ENCODE measurements at regions not wholly inside any gene's neighbourhood (a gene's known extent, or its start where the extent isn't known, plus 50 kb on each side); places are given as distances from the start of the nearest gene placed in this dataset.

DNA sequence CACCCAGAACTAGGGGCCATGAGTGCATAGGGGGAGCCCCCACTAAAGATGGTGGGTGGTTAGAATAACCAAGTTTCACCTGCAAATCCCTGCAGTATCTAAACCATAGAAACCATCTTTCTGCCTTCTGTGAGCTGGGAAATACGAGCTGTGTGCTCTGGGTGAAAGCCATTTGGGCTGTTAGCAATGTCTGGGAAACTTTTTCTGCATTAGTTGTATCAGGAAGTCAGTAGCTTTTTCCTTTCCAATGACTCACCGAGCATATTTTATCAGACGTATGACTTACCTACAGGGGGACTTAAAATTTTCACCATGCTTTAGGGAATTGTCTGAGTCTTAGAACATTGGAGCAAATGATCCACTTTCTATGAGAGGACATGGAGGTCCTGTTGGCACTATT, 584.0 kb downstream of the QKI start:
- DNase-seq (ENCODE audit: extremely low spot score), result peak; percentile 55
- Histone ChIP-seq H3K9me3 (no peaks in the 10 kb centered on the region), H3K27ac (replicated peaks in 1 of 4) (no peak overlapping the region), H3K27me3 (no peaks in the 10 kb centered on the region), H3K4me1 (no peaks in the 10 kb centered on the region), H3K36me3 (no peaks in the 10 kb centered on the region), H3K4me3 (no peak overlapping the region)
- TF ChIP-seq POLR2AphosphoS5 (IDR thresholded peaks at IDR 0.05) (no peak), EP300 (IDR thresholded peaks at IDR 0.05) (no peak), POLR2A (IDR thresholded peaks at IDR 0.05; ENCODE audit: low read depth) (no peak)
- TF ChIP-seq, protein P1, sequence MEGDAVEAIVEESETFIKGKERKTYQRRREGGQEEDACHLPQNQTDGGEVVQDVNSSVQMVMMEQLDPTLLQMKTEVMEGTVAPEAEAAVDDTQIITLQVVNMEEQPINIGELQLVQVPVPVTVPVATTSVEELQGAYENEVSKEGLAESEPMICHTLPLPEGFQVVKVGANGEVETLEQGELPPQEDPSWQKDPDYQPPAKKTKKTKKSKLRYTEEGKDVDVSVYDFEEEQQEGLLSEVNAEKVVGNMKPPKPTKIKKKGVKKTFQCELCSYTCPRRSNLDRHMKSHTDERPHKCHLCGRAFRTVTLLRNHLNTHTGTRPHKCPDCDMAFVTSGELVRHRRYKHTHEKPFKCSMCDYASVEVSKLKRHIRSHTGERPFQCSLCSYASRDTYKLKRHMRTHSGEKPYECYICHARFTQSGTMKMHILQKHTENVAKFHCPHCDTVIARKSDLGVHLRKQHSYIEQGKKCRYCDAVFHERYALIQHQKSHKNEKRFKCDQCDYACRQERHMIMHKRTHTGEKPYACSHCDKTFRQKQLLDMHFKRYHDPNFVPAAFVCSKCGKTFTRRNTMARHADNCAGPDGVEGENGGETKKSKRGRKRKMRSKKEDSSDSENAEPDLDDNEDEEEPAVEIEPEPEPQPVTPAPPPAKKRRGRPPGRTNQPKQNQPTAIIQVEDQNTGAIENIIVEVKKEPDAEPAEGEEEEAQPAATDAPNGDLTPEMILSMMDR (IDR thresholded peaks at IDR 0.05), result no peak
- intact Hi-C loops (cut with DNase I), result no loop called here
- 80% methylated on average over 3 of the region's 3 CpGs for WGBS

DNA sequence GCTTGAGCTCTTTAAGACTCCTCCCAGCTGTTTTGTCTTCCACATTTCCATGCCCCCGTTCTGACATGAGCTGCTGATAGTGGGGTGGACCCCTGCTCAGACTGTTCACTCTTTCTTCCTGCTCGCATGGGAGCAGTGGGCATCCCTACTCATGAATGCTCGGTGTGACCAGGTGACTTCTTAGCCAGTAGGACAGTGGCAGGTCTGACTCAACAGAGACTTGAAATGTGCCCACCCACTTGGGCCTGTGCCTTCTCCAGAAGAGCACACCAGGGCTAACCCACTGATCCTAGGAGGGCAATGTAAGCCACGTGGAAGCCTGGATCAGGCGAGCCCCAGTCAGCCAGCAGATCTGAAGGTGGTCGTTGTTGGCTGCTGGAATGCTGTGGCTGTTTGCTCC, 582.0 kb downstream of the QKI start:
- no peaks in the 10 kb centered on the region for H3K4me1 ChIP-seq
- no peaks in the 10 kb centered on the region for H3K9me3 ChIP-seq
- H3K36me3 ChIP-seq, result no peaks in the 10 kb centered on the region
- TF ChIP-seq, protein P1 (IDR thresholded peaks at IDR 0.05), result no peak
- no peak for TF ChIP-seq EP300 (IDR thresholded peaks at IDR 0.05)
- TF ChIP-seq POLR2A (IDR thresholded peaks at IDR 0.05; ENCODE audit: low read depth), result no peak
- TF ChIP-seq POLR2AphosphoS5 (IDR thresholded peaks at IDR 0.05), result no peak
- WGBS, result 95% methylated on average over 5 of the region's 6 CpGs
- intact Hi-C loops (cut with DNase I), result no loop called here
- H3K4me3 ChIP-seq, result no peak overlapping the region
- no peak overlapping the region for H3K27ac ChIP-seq (replicated peaks in 1 of 4)
- DNase-seq (ENCODE audit: extremely low spot score), result peak; percentile 62
- no peaks in the 10 kb centered on the region for H3K27me3 ChIP-seq

DNA sequence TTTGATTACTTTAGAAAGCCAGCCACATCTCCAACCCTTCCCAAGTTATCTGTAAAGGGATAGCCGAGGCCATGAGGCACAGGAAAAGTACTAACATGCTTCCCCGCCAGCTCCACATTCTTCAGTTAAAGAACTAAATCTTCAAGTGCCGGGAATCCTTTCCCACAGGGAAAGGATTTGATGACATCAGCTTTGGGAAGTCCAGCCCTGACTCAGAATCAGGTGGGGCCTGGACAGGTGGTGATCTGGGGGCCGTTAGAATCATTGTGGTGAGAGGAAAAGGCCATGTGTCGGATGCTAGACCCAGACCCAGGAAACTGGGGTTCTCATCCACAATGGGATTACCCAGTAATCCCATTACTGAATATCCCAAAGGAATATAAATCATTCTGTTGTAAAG, 580.0 kb downstream of the QKI start:
- H3K36me3 ChIP-seq, result no peaks in the 10 kb centered on the region
- H3K4me1 ChIP-seq, result no peaks in the 10 kb centered on the region
- peak; percentile 89 for DNase-seq (ENCODE audit: extremely low spot score)
- TF ChIP-seq POLR2AphosphoS5 (IDR thresholded peaks at IDR 0.05) (no peak), EP300 (IDR thresholded peaks at IDR 0.05) (no peak), POLR2A (IDR thresholded peaks at IDR 0.05; ENCODE audit: low read depth) (no peak)
- TF ChIP-seq, protein P1 (IDR thresholded peaks at IDR 0.05), result no peak
- no peaks in the 10 kb centered on the region for H3K27me3 ChIP-seq
- 88% methylated on average over 5 of the region's 5 CpGs for WGBS
- no peak overlapping the region for H3K27ac ChIP-seq (replicated peaks in 1 of 4)
- intact Hi-C loops (cut with DNase I), result no loop called here
- no peak overlapping the region for H3K4me3 ChIP-seq
- no peaks in the 10 kb centered on the region for H3K9me3 ChIP-seq

DNA sequence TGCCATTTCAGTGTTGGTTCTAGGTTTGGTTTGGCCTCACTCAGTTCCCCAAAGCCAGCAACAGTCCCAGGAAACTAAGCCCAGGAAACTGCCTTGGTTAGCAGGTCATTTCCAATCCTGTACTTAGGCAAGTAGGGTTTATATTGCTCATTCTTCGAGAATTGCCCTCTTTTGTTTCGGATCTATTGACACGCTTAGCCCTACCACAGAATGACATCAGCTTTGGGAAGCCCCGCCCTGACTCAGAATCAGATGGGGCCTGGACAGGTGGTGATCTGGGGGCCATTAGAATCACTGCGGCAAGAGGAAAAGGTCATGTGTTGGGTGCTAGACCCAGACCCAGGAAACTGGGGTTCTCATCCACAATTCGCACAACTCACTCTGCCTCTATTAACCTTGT, 578.2 kb downstream of the QKI start:
- no peaks in the 10 kb centered on the region for H3K4me1 ChIP-seq
- no peak overlapping the region for H3K4me3 ChIP-seq
- no peaks in the 10 kb centered on the region for H3K36me3 ChIP-seq
- H3K27me3 ChIP-seq, result no peaks in the 10 kb centered on the region
- no peaks in the 10 kb centered on the region for H3K9me3 ChIP-seq
- DNase-seq (ENCODE audit: extremely low spot score), result peak; percentile 82
- intact Hi-C loops (cut with DNase I), result no loop called here
- WGBS, result 93% methylated on average over 6 of the region's 6 CpGs
- no peak for TF ChIP-seq EP300 (IDR thresholded peaks at IDR 0.05)
- TF ChIP-seq, protein P1 (IDR thresholded peaks at IDR 0.05), result no peak
- no peak for TF ChIP-seq POLR2A (IDR thresholded peaks at IDR 0.05; ENCODE audit: low read depth)
- TF ChIP-seq POLR2AphosphoS5 (IDR thresholded peaks at IDR 0.05), result no peak
- H3K27ac ChIP-seq (replicated peaks in 1 of 4), result no peak overlapping the region

DNA sequence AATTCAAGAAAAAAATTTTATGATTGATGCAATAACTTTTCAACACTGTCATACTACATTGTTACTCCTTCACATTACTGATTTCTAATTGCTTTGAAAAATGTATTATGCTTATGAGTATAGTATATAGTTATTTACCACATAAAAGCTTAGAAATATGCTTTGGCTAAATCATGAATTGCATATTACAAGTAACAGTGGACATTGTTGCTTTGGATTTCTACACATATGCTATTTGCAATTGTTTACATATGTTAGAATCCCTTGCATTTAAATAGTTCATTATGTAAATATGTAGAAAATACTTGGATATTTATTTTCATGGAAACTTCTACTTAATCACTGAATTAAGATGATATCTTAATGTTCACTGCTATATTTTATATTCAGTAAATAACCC, 577.5 kb downstream of the QKI start:
- Histone ChIP-seq H3K9me3 (no peaks in the 10 kb centered on the region), H3K4me1 (no peaks in the 10 kb centered on the region), H3K27ac (replicated peaks in 1 of 4) (no peak overlapping the region), H3K4me3 (no peak overlapping the region), H3K27me3 (no peaks in the 10 kb centered on the region), H3K36me3 (no peaks in the 10 kb centered on the region)
- TF ChIP-seq, protein P1 (IDR thresholded peaks at IDR 0.05), result no peak
- TF ChIP-seq EP300 (IDR thresholded peaks at IDR 0.05) (no peak), POLR2A (IDR thresholded peaks at IDR 0.05; ENCODE audit: low read depth) (no peak), POLR2AphosphoS5 (IDR thresholded peaks at IDR 0.05) (no peak)
- intact Hi-C loops (cut with DNase I), result no loop called here
- no peak for DNase-seq (ENCODE audit: extremely low spot score)

Data from esophagus muscularis mucosa (tissue), 4 donors.